HepG2 (cell line): ENCODE measurements at regions not wholly inside any gene's neighbourhood (a gene's known extent, or its start where the extent isn't known, plus 50 kb on each side); places are given as distances from the start of the nearest gene placed in this dataset.

Experiments used
- CBFB ChIP-seq: sonication (generic); formaldehyde crosslinking; IDR thresholded peaks from 2 replicates; pipeline ENCODE4 v1.4.0; 2020; ENCODE audit warnings: missing genetic modification reagents
- ELF3 ChIP-seq: IDR thresholded peaks from 2 replicates; pipeline ENCODE4 v1.6.1; 2016; ENCODE audit warnings: missing genetic modification reagents, missing compliant biosample characterization
- HNRNPL ChIP-seq: fragments of 200-400 bp; formaldehyde crosslinking; IDR thresholded peaks from 2 replicates; pipeline ENCODE4 v1.6.1; 2017; ENCODE audit warnings: mild to moderate bottlenecking, low read depth, low read length
- POGZ ChIP-seq: sonication (generic); formaldehyde crosslinking; IDR thresholded peaks from 2 replicates; pipeline ENCODE4 v1.4.0; 2020; ENCODE audit warnings: mild to moderate bottlenecking, missing genetic modification reagents
- SMARCE1 ChIP-seq: fragments of 450-650 bp; IDR thresholded peaks from 2 replicates; pipeline ENCODE4 v1.6.1; 2017; ENCODE audit warnings: borderline replicate concordance
- SOX6 ChIP-seq, 2 experiments: fragments of 450-650 bp in 1 of 2; sonication (generic) in 1 of 2; formaldehyde crosslinking in 1 of 2; IDR thresholded peaks; 2 replicates each; pipeline versions ENCODE4 v1.4.0 to v1.6.1; 2017 to 2020; ENCODE audit warnings: antibody characterized with exemption in 1 of 2, mild to moderate bottlenecking in 1 of 2, missing genetic modification reagents in 1 of 2
- ZBTB8A ChIP-seq: sonication (generic); formaldehyde crosslinking; IDR thresholded peaks from 2 replicates; pipeline ENCODE4 v1.4.0; 2020; ENCODE audit warnings: mild to moderate bottlenecking, low read depth, missing genetic modification reagents, borderline replicate concordance
- ZFP90 ChIP-seq: sonication (generic); formaldehyde crosslinking; IDR thresholded peaks from 2 replicates; pipeline ENCODE4 v1.8.0; 2022; ENCODE audit warnings: missing genetic modification reagents, mild to moderate bottlenecking, inconsistent platforms, borderline replicate concordance
- ZMYM4 ChIP-seq: sonication (generic); formaldehyde crosslinking; IDR thresholded peaks from 2 replicates; pipeline ENCODE4 v1.8.1; 2023; ENCODE audit warnings: mild to moderate bottlenecking, missing genetic modification reagents
- ZNF44 ChIP-seq: sonication (generic); formaldehyde crosslinking; IDR thresholded peaks from 2 replicates; pipeline ENCODE4 v1.5.1; 2020; ENCODE audit warnings: mild to moderate bottlenecking, missing genetic modification reagents
- ZNF543 ChIP-seq: sonication (generic); formaldehyde crosslinking; IDR thresholded peaks from 2 replicates; pipeline ENCODE4 v1.4.0; 2020; ENCODE audit warnings: mild to moderate bottlenecking, missing genetic modification reagents
- ZNF564 ChIP-seq: sonication (generic); formaldehyde crosslinking; IDR thresholded peaks from 2 replicates; pipeline ENCODE4 v1.8.1; 2023; ENCODE audit warnings: mild to moderate bottlenecking, missing genetic modification reagents
- ZNF746 ChIP-seq: sonication (generic); formaldehyde crosslinking; IDR thresholded peaks from 2 replicates; pipeline ENCODE4 v1.8.0; 2022; ENCODE audit warnings: mild to moderate bottlenecking, missing genetic modification reagents
- TF ChIP-seq, protein P1 (sequence below): IDR thresholded peaks from 2 replicates; pipeline ENCODE4 v1.4.0; 2020; ENCODE audit warnings: mild to moderate bottlenecking, missing genetic modification reagents
- TF ChIP-seq, protein P2 (sequence below): sonication (generic); formaldehyde crosslinking; IDR thresholded peaks from 2 replicates; pipeline ENCODE4 v1.9.0; 2022; ENCODE audit warnings: low read depth, missing genetic modification reagents
- TF ChIP-seq, protein P3 (sequence below): IDR thresholded peaks from 2 replicates; pipeline ENCODE4 v1.6.1; 2016
- TF ChIP-seq, protein P4 (sequence below): sonication (generic); formaldehyde crosslinking; conservative IDR thresholded peaks from 2 replicates; pipeline ENCODE4 v1.4.0; 2020; ENCODE audit warnings: mild to moderate bottlenecking, missing genetic modification reagents, moderate library complexity

DNA sequence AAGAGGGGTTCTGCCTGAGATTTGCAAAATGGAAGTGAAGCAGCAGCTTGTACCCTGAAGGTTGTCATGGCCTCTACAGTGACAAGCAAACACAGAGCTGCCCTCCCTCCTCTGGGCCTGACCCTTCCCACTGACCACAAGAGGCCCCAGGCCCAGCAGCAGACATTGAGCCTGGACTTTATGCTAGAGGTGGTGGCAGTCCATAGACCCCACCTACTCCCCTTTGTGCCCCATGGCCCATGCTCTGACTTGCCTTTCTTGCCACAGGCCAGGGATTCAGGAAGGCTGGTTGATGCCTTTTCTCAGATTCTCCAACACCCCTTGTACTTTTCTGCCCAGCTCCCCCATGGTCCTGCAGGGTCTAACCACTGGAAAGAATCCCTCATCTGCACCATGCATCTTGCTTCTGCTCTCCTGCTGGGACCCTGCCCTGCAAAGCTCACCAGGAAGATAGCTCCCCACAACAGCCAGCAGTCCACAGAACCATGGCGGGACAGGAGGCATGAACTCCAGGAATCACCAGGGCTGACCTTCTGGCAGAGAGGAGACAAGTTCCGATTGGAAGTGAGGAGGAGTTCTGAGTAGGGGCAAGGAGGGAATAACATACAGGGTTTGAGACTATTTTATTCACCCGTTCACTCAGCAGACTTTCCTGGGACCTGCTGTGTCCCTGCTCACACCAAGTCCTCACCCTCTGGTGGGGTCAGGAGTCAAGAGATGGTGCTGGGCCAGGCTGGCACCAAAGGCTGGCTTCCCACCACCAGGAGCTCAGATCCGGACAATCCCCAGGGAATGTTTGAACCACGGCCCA, 263.8 kb downstream of the SYK start (continued):
- TF ChIP-seq, protein P1, sequence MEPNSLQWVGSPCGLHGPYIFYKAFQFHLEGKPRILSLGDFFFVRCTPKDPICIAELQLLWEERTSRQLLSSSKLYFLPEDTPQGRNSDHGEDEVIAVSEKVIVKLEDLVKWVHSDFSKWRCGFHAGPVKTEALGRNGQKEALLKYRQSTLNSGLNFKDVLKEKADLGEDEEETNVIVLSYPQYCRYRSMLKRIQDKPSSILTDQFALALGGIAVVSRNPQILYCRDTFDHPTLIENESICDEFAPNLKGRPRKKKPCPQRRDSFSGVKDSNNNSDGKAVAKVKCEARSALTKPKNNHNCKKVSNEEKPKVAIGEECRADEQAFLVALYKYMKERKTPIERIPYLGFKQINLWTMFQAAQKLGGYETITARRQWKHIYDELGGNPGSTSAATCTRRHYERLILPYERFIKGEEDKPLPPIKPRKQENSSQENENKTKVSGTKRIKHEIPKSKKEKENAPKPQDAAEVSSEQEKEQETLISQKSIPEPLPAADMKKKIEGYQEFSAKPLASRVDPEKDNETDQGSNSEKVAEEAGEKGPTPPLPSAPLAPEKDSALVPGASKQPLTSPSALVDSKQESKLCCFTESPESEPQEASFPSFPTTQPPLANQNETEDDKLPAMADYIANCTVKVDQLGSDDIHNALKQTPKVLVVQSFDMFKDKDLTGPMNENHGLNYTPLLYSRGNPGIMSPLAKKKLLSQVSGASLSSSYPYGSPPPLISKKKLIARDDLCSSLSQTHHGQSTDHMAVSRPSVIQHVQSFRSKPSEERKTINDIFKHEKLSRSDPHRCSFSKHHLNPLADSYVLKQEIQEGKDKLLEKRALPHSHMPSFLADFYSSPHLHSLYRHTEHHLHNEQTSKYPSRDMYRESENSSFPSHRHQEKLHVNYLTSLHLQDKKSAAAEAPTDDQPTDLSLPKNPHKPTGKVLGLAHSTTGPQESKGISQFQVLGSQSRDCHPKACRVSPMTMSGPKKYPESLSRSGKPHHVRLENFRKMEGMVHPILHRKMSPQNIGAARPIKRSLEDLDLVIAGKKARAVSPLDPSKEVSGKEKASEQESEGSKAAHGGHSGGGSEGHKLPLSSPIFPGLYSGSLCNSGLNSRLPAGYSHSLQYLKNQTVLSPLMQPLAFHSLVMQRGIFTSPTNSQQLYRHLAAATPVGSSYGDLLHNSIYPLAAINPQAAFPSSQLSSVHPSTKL, result 0 out of 2 replicates have a peak, but pooled peaks have one; percentile 10
- no peak for TF ChIP-seq ZFP90 (CRISPR knock-in tag)
- TF ChIP-seq, protein P2, sequence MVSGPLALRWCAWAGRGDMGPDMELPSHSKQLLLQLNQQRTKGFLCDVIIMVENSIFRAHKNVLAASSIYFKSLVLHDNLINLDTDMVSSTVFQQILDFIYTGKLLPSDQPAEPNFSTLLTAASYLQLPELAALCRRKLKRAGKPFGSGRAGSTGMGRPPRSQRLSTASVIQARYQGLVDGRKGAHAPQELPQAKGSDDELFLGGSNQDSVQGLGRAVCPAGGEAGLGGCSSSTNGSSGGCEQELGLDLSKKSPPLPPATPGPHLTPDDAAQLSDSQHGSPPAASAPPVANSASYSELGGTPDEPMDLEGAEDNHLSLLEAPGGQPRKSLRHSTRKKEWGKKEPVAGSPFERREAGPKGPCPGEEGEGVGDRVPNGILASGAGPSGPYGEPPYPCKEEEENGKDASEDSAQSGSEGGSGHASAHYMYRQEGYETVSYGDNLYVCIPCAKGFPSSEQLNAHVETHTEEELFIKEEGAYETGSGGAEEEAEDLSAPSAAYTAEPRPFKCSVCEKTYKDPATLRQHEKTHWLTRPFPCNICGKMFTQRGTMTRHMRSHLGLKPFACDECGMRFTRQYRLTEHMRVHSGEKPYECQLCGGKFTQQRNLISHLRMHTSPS, result no peak
- TF ChIP-seq HNRNPL, result no peak
- no peak for TF ChIP-seq SMARCE1
- TF ChIP-seq POGZ, result peak; percentile 33; the same call in 1 of the 2 replicates
- no peak for TF ChIP-seq ELF3
- TF ChIP-seq, protein P3, sequence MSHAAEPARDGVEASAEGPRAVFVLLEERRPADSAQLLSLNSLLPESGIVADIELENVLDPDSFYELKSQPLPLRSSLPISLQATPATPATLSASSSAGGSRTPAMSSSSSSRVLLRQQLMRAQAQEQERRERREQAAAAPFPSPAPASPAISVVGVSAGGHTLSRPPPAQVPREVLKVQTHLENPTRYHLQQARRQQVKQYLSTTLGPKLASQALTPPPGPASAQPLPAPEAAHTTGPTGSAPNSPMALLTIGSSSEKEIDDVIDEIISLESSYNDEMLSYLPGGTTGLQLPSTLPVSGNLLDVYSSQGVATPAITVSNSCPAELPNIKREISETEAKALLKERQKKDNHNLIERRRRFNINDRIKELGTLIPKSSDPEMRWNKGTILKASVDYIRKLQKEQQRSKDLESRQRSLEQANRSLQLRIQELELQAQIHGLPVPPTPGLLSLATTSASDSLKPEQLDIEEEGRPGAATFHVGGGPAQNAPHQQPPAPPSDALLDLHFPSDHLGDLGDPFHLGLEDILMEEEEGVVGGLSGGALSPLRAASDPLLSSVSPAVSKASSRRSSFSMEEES (CRISPR knock-in tag), result no peak
- TF ChIP-seq, protein P4, sequence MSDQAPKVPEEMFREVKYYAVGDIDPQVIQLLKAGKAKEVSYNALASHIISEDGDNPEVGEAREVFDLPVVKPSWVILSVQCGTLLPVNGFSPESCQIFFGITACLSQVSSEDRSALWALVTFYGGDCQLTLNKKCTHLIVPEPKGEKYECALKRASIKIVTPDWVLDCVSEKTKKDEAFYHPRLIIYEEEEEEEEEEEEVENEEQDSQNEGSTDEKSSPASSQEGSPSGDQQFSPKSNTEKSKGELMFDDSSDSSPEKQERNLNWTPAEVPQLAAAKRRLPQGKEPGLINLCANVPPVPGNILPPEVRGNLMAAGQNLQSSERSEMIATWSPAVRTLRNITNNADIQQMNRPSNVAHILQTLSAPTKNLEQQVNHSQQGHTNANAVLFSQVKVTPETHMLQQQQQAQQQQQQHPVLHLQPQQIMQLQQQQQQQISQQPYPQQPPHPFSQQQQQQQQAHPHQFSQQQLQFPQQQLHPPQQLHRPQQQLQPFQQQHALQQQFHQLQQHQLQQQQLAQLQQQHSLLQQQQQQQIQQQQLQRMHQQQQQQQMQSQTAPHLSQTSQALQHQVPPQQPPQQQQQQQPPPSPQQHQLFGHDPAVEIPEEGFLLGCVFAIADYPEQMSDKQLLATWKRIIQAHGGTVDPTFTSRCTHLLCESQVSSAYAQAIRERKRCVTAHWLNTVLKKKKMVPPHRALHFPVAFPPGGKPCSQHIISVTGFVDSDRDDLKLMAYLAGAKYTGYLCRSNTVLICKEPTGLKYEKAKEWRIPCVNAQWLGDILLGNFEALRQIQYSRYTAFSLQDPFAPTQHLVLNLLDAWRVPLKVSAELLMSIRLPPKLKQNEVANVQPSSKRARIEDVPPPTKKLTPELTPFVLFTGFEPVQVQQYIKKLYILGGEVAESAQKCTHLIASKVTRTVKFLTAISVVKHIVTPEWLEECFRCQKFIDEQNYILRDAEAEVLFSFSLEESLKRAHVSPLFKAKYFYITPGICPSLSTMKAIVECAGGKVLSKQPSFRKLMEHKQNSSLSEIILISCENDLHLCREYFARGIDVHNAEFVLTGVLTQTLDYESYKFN, result peak; percentile 48
- TF ChIP-seq SOX6 (IDR thresholded peaks at IDR 0.05), result no peak
- 0 out of 2 replicates have a peak, but pooled peaks have one; percentile 32 for TF ChIP-seq SOX6 (CRISPR knock-in tag; IDR thresholded peaks at IDR 0.05)
- no peak for TF ChIP-seq ZNF746
- peak; percentile 44; the same call in 1 of the 2 replicates for TF ChIP-seq ZMYM4 (CRISPR knock-in tag)
- TF ChIP-seq CBFB (CRISPR knock-in tag), result no peak
- no peak for TF ChIP-seq ZNF44 (CRISPR knock-in tag)
- no peak for TF ChIP-seq ZBTB8A (CRISPR knock-in tag)
- TF ChIP-seq ZNF543 (CRISPR knock-in tag), result no peak
- TF ChIP-seq ZNF564, result no peak
